ENCODE measurements at regions not wholly inside any gene's neighbourhood (a gene's known extent, or its start where the extent isn't known, plus 50 kb on each side); places are given as distances from the start of the nearest gene placed in this dataset.
"Not testable (repeated sequence)": the region's sequence is repeated elsewhere in the genome, so short reads cannot be mapped to it uniquely, and the experiment has no call there.

DNA sequence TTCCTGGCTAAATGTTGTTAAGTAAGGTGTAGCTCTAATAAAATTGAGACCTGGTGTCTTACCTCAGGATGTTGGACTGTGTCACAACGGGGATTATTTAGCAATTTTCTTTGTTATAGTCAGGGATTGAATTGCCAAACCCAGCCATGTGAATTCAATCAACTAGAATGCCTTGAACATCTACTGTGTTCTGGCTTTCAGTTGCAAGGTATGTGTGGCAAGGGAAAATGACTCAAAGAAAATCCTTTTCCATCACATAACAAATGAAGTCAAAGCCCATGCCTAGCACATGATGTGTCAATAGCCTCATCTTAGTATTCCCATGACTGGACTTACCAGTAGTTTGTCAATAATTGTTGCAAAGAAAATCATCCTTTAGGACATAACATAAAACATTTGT lies 519.8 kb upstream of the FLRT2 start:
- no peak for DNase-seq

DNA sequence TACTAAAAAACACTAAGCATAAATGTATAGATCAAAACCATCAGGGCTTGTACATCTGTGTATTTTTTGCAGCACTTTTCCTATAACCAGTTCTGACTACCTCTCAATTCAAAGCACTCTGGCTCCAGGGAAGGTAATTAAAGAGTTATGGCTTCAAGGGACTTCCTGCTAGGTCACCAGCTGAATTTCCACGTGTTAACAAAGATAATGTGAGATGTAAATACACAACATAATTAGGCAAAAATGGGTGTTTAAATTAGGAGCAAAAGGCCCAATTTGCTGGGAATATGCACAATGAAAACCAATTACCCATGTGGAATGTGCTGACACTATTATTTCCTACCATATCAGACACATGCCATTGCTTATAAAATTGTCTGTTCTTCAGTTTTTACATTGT lies 513.4 kb upstream of the FLRT2 start:
- DNase-seq, result peak; percentile 37 to 55

DNA sequence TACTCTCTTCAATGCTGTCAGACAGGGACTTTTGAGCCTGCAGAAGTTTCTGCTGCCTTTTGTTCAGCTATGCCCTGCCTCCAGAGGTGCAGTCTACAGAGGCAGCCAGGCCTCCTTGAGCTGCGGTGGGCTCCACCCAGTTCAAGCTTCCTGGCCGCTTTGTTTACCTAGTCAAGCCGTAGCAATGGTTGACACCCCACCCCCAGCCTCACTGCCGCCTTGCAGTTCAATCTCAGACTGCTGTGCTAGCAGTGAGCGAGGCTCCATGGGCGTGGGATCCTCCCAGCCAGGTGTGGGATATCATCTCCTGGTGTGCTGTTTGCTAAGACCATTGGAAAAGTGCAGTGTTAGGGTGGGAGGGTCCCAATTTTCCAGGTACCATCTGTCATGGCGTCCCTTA lies 506.1 kb upstream of the FLRT2 start:
- DNase-seq, result not testable (repeated sequence)

DNA sequence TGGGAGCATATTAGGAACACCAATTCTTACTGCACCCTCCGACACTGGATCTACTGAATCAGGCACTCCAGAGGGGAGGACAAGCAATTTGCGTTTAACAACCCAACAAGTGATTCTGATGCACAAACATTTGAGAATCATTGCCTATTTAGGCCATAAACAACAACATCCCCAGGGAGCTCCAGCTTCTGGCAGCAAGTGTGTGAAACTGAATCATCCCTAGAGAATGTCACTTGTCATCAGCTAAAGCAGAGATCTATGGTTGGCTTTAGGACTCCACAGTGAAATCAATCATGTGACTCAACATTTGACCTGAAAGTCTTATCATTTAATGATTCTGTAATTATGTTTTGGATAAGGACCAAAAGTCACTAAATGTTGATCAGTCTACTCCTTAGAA lies 505.0 kb upstream of the FLRT2 start:
- no peak for DNase-seq

DNA sequence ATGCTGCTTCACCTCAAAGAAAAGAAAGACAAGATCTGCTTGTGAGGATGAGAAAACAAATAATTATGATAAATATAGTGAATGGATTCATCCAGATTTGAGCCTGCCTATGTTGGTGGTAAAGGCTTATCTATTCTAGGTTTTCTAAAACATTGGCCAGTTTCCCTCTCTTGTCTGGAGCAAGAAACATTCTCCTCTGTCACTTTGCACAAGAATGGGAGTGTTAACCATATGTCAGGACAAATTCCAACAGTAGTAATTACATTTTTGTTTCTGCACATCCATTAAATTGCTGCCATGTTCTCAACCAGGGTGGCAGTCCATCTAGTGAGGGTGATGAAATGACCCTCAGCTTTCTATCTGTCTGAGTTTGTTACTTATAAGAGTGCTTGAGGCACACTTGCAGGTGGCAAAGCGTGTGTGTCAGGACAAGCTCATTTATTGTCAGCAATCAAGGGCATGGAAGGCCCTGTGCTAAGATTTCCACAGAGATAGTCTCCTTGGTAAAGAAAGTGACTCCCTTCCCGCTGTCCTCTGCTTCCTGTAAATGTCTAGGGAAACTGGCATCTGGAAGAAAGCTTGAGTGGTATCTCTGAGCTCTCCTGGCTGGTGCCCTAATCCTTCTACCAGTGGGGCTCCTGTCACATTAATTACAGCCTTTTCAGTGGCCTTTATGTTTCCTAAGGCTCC lies 502.1 kb upstream of the FLRT2 start:
- no peak for DNase-seq

DNA sequence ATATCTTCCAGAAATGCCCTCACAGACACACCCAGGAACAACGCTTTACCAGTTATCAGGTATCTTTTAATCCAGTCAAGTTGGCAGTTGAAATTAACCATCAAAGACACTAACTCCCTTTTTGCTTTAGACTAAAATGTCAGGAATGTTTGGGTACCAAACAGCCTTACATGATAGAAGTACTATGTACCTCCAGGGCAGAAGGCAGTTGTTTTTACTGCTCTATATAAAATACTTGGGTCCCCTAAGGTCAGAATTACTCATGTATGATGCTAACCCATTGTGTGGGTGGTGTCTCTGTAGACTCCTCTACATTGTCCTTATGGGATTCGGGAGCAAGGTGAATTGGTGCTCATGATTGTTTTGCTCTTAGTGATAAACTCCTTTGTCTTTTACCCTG lies 492.5 kb upstream of the FLRT2 start:
- no peak for DNase-seq

DNA sequence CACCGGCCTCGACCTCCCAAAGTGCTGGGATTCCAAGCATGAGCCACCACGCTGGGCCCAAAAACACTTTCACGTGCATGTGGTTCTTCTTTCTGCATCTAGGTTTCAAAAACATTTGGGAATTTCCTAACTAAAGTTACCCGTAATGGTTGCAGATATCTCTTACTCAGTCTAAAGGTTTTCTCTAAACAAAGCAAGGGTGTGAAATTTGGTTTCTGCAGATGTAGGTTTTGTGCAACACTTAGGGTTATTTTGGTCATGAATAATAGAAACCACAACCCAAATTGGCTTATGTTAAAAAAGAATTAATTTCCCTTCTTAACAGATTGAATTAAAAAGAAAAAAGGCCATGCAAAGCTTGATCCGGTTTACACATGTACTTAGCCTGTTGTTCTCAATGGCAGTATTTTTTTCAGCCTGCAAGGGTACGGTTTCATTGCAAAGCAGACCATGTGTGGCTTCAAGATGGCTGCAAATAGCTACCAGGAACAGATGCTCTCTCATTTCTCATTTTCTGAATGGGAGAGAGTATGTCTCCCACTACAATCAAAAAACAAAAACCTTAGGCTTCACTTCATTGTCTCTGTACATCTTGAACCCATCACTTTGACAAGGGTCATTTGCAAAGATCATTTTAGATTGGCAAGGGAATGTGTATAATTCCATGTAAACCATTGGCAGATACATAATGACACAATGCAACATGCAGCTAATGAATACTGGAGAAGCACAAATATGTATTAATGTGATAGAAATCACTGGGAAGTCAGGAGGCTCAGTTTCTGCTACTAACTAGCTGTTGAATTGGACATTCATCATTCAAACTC lies 491.2 kb upstream of the FLRT2 start:
- peak in 1 of 2 experiments; percentile 33 for DNase-seq

DNA sequence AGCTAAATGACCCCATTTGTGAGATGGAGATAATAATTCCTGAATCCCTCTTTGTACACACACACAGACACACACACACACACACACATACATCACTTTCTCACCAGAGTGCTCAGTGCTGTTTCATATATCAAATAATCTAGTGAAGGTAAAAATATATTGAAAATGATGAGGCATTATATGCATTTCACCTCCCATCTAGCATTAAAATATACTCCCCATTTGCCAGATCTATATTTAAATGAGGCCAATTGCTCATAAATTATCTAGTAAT lies 490.7 kb upstream of the FLRT2 start:
- DNase-seq, result no peak

DNA sequence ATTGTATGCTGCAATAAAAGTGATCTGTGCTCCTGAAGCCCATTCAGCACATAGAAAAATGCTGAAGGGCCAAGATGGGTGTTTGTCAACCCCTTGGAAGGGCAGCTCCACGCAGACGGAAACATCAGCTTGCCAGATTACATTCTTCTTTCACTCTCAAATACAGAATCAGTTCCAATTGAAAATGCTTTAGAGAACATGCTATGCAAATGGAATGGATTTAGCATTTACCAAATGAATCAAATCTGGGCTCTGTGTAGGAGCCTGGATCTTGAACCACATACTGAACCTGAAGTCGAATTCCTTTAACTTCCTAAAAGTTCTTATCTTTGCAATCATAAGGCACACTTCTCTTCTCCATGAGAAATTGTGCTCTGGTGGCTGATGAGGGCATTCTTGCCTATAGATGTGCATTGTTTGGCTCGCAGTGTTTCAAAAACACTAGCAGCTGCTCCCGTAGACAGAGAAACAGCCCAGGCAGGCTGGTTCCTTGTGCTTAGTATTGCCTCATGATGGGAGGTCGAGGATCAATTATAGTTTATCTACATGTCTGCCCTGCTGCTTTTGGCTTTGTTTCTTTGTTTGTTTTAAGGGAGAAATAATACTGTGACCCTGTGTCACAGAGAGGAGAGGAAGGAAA lies 489.8 kb upstream of the FLRT2 start:
- DNase-seq, result no peak

DNA sequence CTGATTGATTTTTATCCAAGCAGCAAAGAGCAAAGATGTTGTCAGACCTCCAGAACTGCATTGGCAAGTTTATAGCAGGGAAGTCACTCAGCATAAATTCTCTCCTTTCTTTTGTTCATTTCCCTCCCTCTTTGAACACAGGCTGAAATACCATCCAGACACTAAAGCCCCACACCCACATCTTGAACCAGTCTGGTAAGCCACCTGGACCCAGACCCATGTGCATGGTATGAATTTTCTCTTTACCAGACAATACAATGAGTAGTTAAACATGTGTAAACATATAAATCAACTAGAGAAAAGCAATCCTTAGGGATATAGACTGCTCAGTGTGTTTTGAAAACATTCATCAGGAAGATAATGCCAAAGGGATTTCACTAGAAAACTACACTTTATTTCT lies 488.3 kb upstream of the FLRT2 start:
- no peak for DNase-seq

DNA sequence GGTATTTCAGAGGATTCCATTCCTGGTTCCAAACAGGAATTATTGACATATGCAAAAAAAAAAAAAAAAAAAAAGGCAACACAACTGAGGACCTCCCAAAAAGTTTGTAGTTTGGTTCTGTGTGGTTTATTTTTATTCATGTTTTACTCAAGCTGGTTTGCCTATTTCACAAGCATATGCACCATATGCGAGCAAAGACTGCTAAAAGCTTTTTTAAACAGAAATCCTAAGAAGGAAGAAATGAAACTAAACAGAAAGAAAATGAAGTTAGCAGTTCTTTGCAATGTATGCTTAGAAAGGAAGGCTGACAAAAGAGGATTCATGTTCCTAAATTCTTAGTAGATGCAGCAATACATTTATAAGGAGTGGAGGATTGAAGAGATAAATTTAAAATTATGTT lies 487.6 kb upstream of the FLRT2 start:
- DNase-seq, result no peak

DNA sequence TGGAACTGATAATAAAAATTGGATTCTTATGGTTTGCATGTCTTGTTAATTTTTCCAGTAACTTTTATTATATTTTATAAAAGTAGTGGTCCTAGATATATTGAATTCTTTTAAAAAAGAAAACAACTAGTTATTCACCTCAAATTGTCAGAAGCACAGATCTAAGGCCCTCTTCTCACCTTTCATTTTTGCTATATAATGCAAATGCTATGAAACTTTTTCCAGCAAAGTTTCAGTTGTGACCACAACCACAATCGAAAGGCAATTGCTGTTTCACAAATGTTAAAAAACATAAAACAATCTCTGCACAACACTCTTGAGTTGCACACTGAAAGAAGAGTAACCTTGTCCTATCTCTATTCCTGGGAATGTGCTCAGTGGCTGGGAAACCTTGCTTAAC lies 479.8 kb upstream of the FLRT2 start:
- DNase-seq, result no peak

DNA sequence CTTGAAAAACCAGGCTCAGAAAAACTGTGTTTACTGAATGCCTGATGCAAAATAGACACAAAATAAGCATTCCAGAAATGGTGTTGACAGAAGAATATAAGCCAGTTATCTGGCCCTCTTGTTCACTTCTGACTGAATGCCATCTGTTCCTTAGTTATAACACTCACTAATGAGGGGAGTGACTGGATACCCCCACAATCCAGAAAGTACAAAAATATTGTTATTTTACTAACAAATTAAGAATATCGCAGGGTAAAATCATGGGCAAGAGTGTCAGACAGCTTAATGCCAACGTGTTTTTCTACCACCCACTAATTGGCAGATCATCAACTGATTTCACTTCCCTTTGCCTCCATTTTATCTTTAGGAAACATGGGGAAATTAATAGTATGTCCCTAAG lies 477.3 kb upstream of the FLRT2 start:
- no peak for DNase-seq

DNA sequence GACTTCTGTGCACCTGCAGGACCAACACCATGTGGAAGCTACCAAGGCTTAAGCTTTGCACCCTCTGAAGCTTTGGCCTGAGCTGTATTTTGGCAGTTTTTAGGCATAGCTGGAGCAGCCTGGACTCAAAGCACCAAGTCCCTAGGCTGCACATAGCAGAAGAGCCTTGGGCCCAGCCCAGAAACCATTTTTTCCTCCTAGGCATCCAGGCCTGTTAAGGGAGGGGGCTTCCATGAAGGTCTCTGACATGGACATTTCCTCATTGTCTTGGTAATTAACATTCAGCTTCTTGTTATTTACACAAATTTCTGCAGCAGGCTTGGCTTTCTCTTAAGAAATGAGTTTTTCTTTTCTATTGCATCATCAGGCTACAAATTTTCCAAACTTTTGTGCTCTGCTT lies 475.8 kb upstream of the FLRT2 start:
- no peak for DNase-seq

DNA sequence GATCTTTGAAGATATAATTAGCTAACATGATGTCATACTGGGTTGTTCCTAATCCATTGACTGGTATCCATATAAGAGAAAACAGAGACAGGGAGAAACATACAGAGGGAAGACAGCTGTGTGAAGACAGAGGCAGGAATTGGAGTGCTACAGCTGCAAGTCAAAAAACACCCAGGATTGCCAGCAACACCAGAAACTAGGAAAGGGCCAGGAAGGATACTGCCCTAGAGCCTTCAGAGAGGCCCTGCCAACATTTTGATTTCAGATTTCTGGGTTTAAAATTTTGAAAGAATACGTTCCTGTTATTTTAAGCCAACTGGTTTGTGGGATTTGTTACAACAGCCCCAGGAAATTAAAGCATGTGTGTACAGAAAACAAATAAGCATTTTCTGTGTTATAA lies 473.7 kb upstream of the FLRT2 start:
- no peak for DNase-seq

DNA sequence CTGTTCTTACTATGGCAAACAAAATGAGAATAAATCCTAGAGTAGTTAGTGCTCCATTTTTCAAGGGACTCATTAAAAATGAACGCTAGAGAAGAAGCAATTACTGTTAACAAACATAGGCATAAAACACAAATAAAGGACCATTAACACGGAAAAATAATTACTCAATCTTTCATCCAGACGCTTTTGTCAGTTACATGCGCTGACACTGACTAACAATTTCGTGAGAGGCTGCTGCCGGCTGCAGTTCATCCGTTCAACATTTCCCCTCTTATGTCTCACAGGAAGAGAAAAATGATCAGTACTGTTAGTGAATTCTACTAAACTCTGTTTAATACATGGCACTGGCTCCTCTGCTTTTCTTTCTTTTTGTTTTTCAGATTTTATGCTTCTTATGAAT lies 472.7 kb upstream of the FLRT2 start:
- no peak for DNase-seq

DNA sequence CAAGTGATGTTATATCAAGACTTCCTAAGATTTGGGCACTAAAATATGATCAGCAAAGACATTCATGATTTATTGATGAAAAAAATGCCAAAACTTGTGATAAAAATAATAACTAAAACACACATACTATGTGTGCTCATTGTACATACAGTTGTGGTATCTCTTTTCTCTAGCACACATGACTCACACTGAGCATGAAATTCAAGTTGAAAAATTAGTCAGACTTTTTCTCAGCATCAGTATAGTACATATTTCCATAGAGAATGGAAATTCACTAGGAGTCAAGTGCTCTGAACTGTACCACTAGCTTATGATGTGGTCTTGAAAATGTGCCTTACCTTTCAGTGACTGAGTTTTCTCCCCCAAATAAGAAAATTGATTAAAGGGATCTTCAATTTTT lies 471.8 kb upstream of the FLRT2 start:
- no peak for DNase-seq

DNA sequence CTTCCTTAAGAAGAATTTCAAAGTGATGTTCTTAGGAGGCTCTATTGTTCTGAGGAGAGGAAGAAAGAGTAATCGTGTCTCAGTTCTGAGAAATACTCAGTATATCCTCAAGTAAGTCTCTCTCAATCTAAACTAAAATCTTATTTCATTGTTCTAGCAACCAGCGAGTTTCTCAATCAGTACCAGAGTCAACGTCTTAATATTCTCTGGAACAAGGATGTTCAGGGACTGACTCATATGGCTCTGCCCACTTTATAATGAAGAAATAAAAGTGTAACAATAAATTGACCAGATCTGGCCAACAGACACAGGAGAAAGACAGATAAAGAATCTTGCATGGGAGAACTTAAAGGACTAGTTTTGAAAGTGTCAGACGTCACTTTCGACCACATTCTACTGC lies 469.8 kb upstream of the FLRT2 start:
- DNase-seq, result no peak

DNA sequence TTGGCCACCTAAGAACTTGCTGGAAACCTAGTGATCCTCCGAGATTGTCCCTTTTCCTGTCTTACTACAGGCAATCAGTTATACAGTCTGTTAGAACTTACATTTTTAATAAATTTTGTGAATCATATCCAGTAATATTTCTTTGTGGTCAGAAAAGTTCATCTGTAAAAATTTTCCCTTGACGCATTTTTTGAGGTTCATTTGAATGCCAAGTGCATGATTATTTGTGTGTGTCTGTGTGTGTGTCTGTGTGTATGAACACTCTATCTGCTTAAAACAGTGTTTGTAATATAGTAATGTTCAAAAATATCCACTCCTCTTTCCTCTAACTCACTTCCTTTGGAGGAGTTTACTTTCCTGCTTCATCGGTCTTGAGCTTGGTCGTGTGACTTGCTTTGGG lies 468.7 kb upstream of the FLRT2 start:
- no peak for DNase-seq

DNA sequence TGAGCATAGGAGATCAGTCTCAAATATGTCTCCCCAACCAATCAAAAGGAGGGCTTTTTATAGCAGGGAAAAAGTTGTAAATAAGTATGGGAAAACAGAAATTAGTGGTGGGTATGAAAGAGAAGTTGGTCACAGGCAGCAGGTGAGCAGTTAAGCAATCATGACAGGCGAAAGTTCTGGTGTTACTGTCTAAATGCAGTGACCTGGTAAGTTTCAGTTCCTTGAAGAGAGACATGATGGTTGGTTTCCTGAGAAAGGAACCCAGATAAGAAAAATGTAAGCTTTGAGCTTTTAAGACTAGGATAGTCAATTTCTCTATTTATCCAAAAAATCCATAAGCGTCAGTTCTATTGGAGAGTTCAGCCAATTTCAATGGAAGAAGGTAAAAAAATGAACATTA lies 466.2 kb upstream of the FLRT2 start:
- no peak for DNase-seq

DNA sequence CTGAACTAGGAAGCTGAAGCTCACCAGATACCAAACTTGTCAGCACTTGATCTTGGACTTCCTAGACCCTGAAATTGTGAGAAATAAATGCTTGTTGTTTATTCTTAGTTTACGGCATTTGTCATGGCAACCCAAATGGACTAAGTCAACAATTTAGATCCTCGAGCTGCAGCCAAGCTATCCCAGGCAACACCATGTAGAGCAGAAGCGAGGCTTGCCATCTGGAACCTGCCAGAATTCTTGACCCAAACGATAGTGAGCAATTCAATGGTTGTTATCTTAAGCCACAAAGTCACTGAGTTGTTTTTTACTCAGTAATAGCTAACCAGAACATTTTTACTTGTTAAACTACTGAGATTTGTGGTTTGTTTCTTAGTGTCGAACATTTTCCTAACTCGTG lies 458.5 kb upstream of the FLRT2 start:
- DNase-seq, result no peak

DNA sequence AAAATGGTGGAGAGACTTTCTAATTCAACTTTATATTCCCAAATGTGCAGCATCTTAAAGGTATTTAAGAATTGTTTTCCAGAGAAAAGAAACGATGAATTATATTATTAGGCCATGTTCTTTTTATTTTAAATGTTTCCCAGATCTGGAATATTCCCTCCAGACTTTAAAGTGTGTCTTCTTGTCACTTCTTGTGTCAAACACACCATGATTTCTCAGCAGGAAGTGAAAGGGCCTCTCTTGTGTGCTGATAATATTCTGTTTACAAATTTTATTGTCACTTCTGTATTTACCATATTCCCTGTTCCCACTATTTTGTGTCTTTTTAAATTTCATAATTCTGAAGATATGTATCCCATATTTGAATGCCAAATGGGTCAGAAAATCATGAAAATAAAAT lies 455.0 kb upstream of the FLRT2 start:
- no peak for DNase-seq

DNA sequence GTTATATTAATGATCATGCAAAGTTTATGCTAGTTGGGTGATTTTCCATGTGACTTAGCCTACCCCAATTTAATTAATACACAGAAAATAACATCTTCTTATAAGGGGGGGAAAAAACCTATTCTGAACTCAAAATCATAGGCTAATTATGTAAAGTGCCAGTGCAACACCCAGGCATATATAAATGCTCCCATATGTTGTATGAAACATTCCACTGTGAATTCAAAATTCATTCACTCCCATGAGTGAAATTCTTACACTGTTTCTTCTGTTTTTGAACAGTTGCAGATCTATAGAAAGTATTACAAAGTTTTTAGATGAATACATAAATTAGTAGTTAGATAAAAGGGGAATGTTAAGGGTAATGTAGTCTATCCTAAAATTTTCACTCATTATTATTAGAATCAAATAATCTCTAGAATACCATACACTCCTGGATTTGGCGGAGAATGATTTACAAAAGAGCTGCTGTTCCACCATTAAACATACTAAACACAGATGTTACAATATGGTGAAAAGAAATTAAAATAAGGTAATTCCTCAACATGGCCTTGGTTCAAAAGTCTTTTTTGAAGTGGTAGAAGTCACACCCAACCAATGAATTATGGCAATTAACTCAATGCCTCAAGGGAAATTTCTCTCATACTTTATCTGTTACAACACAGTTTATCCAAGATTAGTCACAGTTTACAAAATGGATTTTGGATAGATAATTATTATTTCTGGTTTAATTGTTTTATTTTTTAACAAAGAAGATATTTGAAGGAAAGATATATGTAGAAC lies 454.1 kb upstream of the FLRT2 start:
- no peak for DNase-seq

DNA sequence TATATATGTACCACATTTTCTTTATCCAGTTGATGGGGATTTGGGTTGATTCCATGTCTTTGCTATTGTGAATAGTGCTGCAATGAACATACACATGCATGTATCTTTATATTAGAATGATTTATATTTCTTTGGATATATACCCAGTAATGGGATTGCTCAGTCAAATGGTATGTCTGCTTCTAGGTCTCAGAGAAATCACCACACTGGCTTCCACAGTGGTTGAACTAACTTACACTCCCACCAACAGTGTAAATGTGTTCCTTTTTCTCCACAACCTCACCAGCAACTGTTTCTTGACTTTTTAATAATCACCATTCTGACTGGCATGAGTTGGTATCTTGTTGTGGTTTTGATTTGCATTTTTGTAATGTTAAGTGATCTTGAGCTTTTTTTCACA lies 452.2 kb upstream of the FLRT2 start:
- DNase-seq, result not testable (repeated sequence)

All from NCI-H1930 (cell line).